IMR-90 (cell line): ENCODE measurements at regions not wholly inside any gene's neighbourhood (a gene's known extent, or its start where the extent isn't known, plus 50 kb on each side); places are given as distances from the start of the nearest gene placed in this dataset.

Experiments
- ATAC-seq: fragments of 200-7000 bp; cut with Tn5 transposase; 2 replicates; pipeline ENCODE4 v1.9.1; 2020; ENCODE audit warnings: low read depth, mild to moderate bottlenecking, moderate library complexity
- BruUV-seq: library from RNA; stranded (reverse); fragments of 400-500 nt; replicated peaks from 2 replicates; lab custom pipeline; 2021; lab: Mats Ljungman, UMichigan
- CTCF ChIA-PET: fragments of 300-600 bp; formaldehyde crosslinking; extraction: SDS; loops from one replicate; lab custom pipeline; 2021; ENCODE audit warnings: antibody characterized with exemption; lab: Yijun Ruan, JAX
- POLR2A ChIA-PET: fragments of 300-600 bp; sonication (Branson Sonifier 250); formaldehyde crosslinking; loops from one replicate; lab custom pipeline; 2022; ENCODE audit warnings: antibody characterized with exemption; ENCODE audit not compliant: unreplicated experiment; lab: Charles Lee
- DNase-seq: peaks from one replicate; pipeline ENCODE4 v3.0.0; 2013
- H2AFZ ChIP-seq: replicated peaks from 2 replicates; pipeline ENCODE3; 2013; ENCODE audit warnings: low read length, mild to moderate bottlenecking; ENCODE audit not compliant: poor library complexity
- H2AK5ac ChIP-seq: 2 replicates; pipeline ENCODE4 v1.6.1; 2013; ENCODE audit warnings: low read depth, low read length, inconsistent platforms
- H2AK9ac ChIP-seq: replicated peaks from 2 replicates; pipeline ENCODE3; 2013; ENCODE audit warnings: mild to moderate bottlenecking, low read depth, low read length, moderate library complexity; ENCODE audit not compliant: poor library complexity
- H2BK120ac ChIP-seq: 2 replicates; pipeline ENCODE4 v1.6.1; 2013; ENCODE audit warnings: low read depth, low read length, inconsistent platforms
- H2BK15ac ChIP-seq: 3 replicates; pipeline ENCODE4 v1.6.1; 2013; ENCODE audit warnings: low read depth, low read length, inconsistent platforms
- H2BK20ac ChIP-seq: 2 replicates; pipeline ENCODE4 v1.6.1; 2013; ENCODE audit warnings: low read depth, mild to moderate bottlenecking, inconsistent platforms, low read length, moderate library complexity
- H2BK5ac ChIP-seq: 2 replicates; pipeline ENCODE4 v1.6.1; 2013; ENCODE audit warnings: mild to moderate bottlenecking, low read depth, low read length, inconsistent platforms; ENCODE audit not compliant: poor library complexity, severe bottlenecking
- H3K14ac ChIP-seq: replicated peaks from 2 replicates; pipeline ENCODE4 v1.6.1; 2013; ENCODE audit warnings: low read depth, low read length, inconsistent platforms
- H3K18ac ChIP-seq: 2 replicates; pipeline ENCODE4 v1.6.1; 2013; ENCODE audit warnings: low read depth, low read length, control low read depth
- H3K23ac ChIP-seq: 2 replicates; pipeline ENCODE4 v1.6.1; 2013; ENCODE audit warnings: low read depth, low read length, inconsistent platforms
- H3K27ac ChIP-seq: 2 replicates; pipeline ENCODE4 v1.5.1; 2013; ENCODE audit warnings: mild to moderate bottlenecking, control low read depth, low read length; ENCODE audit not compliant: insufficient read depth
- H3K27me3 ChIP-seq: 2 replicates; pipeline ENCODE4 v1.6.1; 2013; ENCODE audit warnings: low read length; ENCODE audit not compliant: control insufficient read depth, insufficient read depth
- H3K36me3 ChIP-seq: 2 replicates; pipeline ENCODE4 v1.6.1; 2013; ENCODE audit warnings: low read length, mixed read lengths; ENCODE audit not compliant: control insufficient read depth, insufficient read depth
- H3K4ac ChIP-seq: 2 replicates; pipeline ENCODE4 v1.6.1; 2013; ENCODE audit warnings: low read depth, low read length, inconsistent platforms
- H3K4me1 ChIP-seq: 2 replicates; pipeline ENCODE4 v1.6.1; 2013; ENCODE audit warnings: low read length, mixed read lengths; ENCODE audit not compliant: control insufficient read depth, insufficient read depth
- H3K4me2 ChIP-seq: 2 replicates; pipeline ENCODE4 v1.6.1; 2013; ENCODE audit warnings: low read depth, mild to moderate bottlenecking, control low read depth, low read length, moderate library complexity
- H3K4me3 ChIP-seq: 2 replicates; pipeline ENCODE4 v1.5.1; 2013; ENCODE audit warnings: low read depth, mild to moderate bottlenecking, control low read depth, low read length, moderate library complexity; ENCODE audit not compliant: insufficient read depth
- H3K56ac ChIP-seq: 2 replicates; pipeline ENCODE4 v1.6.1; 2013; ENCODE audit warnings: low read length, inconsistent platforms; ENCODE audit not compliant: insufficient read depth; ENCODE audit errors: extremely low read depth
- H3K79me1 ChIP-seq, 2 experiments: 2 replicates each; pipeline ENCODE4 v1.6.1; 2013; ENCODE audit warnings: low read length in 2 of 2, inconsistent platforms in 1 of 2, low read depth in 1 of 2
- H3K9ac ChIP-seq: 2 replicates; pipeline ENCODE4 v1.6.1; 2013; ENCODE audit warnings: low read depth, low read length, control low read depth
- H3K9me1 ChIP-seq: 2 replicates; pipeline ENCODE4 v1.6.1; 2013; ENCODE audit warnings: low read length, inconsistent platforms; ENCODE audit not compliant: insufficient read depth
- H3K9me3 ChIP-seq: 2 replicates; pipeline ENCODE4 v1.6.1; 2013; ENCODE audit warnings: low read length; ENCODE audit not compliant: control insufficient read depth, insufficient read depth
- H4K20me1 ChIP-seq: 2 replicates; pipeline ENCODE4 v1.6.1; 2013; ENCODE audit warnings: low read length, inconsistent platforms; ENCODE audit not compliant: insufficient read depth
- H4K5ac ChIP-seq: 2 replicates; pipeline ENCODE4 v1.6.1; 2013; ENCODE audit warnings: mild to moderate bottlenecking, low read depth, low read length, control low read depth
- H4K8ac ChIP-seq, 2 experiments: 2 replicates each; pipeline ENCODE4 v1.6.1; 2013; ENCODE audit warnings: low read depth in 2 of 2, low read length in 2 of 2, control low read depth in 1 of 2, inconsistent platforms in 1 of 2
- H4K91ac ChIP-seq: 2 replicates; pipeline ENCODE4 v1.6.1; 2013; ENCODE audit warnings: low read depth, low read length, inconsistent platforms; ENCODE audit not compliant: insufficient read depth
- BHLHE40 ChIP-seq: fragments of 150-350 bp; IDR thresholded peaks from 2 replicates; pipeline ENCODE4 v1.6.1; 2016; ENCODE audit warnings: mild to moderate bottlenecking, low read depth, low read length
- CEBPB ChIP-seq: IDR thresholded peaks from 2 replicates; pipeline ENCODE4 v1.6.1; 2012; ENCODE audit warnings: low read depth, low read length, improper control_type of control experiment
- CHD1 ChIP-seq: IDR thresholded peaks from 2 replicates; pipeline ENCODE4 v1.6.1; 2012; ENCODE audit warnings: low read depth, low read length, improper control_type of control experiment
- CTCF ChIP-seq: conservative IDR thresholded peaks from 2 replicates; pipeline ENCODE4 v1.5.1; 2012; ENCODE audit warnings: mild to moderate bottlenecking, low read depth, low read length, improper control_type of control experiment
- ELK1 ChIP-seq: fragments of 150-350 bp; IDR thresholded peaks from 2 replicates; pipeline ENCODE4 v1.6.1; 2016; ENCODE audit warnings: low read depth, mild to moderate bottlenecking, low read length, moderate library complexity, borderline replicate concordance
- FOS ChIP-seq: fragments of 150-350 bp; IDR thresholded peaks from 2 replicates; pipeline ENCODE4 v1.6.1; 2016; ENCODE audit warnings: low read depth, low read length
- MAFK ChIP-seq: IDR thresholded peaks from 2 replicates; pipeline ENCODE4 v1.6.1; 2012; ENCODE audit warnings: low read depth, low read length, improper control_type of control experiment
- MAZ ChIP-seq: IDR thresholded peaks from 2 replicates; pipeline ENCODE4 v1.6.1; 2012; ENCODE audit warnings: low read depth, mild to moderate bottlenecking, low read length, improper control_type of control experiment, moderate library complexity, borderline replicate concordance
- MXI1 ChIP-seq: IDR thresholded peaks from 2 replicates; pipeline ENCODE4 v1.6.1; 2012; ENCODE audit warnings: low read depth, mild to moderate bottlenecking, low read length, moderate library complexity, borderline replicate concordance
- NFE2L2 ChIP-seq: fragments of 150-350 bp; IDR thresholded peaks from 2 replicates; pipeline ENCODE4 v1.6.1; 2016; ENCODE audit warnings: low read depth, mild to moderate bottlenecking, low read length
- POLR2A ChIP-seq: IDR thresholded peaks from 2 replicates; pipeline ENCODE4 v1.6.1; 2012; ENCODE audit warnings: mild to moderate bottlenecking, low read depth, low read length
- RAD21 ChIP-seq: IDR thresholded peaks from 2 replicates; pipeline ENCODE4 v1.6.1; 2012; ENCODE audit warnings: low read length, improper control_type of control experiment
- RCOR1 ChIP-seq: IDR thresholded peaks from 2 replicates; pipeline ENCODE4 v1.6.1; 2012; ENCODE audit warnings: mild to moderate bottlenecking, low read length, improper control_type of control experiment; ENCODE audit not compliant: insufficient replicate concordance
- RFX5 ChIP-seq: IDR thresholded peaks from 2 replicates; pipeline ENCODE4 v1.8.0; 2012; ENCODE audit warnings: low read depth, mild to moderate bottlenecking, low read length, moderate library complexity
- SMC3 ChIP-seq: fragments of 150-350 bp; IDR thresholded peaks from 2 replicates; pipeline ENCODE4 v1.6.1; 2016; ENCODE audit warnings: low read depth, mild to moderate bottlenecking, antibody characterized with exemption, low read length, moderate library complexity
- WGBS, 2 experiments: methylation state at CpG; one replicate each; pipeline versions ENCODE4 v1.1.5 to v1.1.7; 2013; ENCODE audit warnings: missing lambda C conversion rate in 2 of 2; ENCODE audit not compliant: insufficient read length in 1 of 2; ENCODE audit errors: extremely low coverage in 2 of 2; 5-methylcytosine and 5-hydroxymethylcytosine counted together
- dilution Hi-C: fragments of 300-500 bp; cut with HindIII; formaldehyde crosslinking; loops from one replicate; pipeline ENCODE4 v1.14.3; 2018; ENCODE audit warnings: low sequenced_read_pairs; ENCODE audit not compliant: unreplicated experiment
- in situ Hi-C: fragments of 300-500 bp; cut with MboI; formaldehyde crosslinking; loops from 3 replicates; pipeline ENCODE4 v1.14.3; 2019; ENCODE audit warnings: low sequenced_read_pairs, inconsistent platforms, mixed read lengths
- intact Hi-C: fragments of 100-400 bp; cut with micrococcal nuclease; formaldehyde crosslinking; loops from 2 replicates; pipeline ENCODE4 v1.10.0; 2022
- TF ChIP-seq, protein P1 (sequence below): fragments of 150-350 bp; IDR thresholded peaks from 2 replicates; pipeline ENCODE4 v1.6.1; 2017; ENCODE audit warnings: mild to moderate bottlenecking, antibody characterized with exemption, low read length, low read depth

DNA sequence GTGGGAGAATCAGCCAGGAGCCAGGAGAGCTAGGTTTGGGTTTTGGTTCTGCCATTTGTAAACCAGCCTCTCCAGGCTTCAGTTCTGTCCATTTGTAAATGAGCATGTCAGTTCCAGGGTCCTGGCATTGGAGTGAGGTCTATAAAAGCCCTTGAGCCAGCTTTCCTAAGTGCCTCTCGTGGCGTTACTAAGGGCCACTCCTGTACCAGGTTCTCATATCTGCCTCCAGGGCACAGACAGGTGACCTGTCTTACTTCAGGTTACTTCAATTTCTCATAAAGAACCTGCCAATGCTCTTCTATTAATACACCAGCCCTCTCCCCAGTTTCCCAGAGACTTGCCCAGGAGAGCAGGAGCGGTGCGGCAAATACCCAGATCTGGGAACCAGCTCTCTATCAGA is 101.9 kb downstream of the VEGFA start:
- TF ChIP-seq, protein P1, sequence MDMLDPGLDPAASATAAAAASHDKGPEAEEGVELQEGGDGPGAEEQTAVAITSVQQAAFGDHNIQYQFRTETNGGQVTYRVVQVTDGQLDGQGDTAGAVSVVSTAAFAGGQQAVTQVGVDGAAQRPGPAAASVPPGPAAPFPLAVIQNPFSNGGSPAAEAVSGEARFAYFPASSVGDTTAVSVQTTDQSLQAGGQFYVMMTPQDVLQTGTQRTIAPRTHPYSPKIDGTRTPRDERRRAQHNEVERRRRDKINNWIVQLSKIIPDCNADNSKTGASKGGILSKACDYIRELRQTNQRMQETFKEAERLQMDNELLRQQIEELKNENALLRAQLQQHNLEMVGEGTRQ: no peak
- no peak for TF ChIP-seq SMC3
- no peak for TF ChIP-seq BHLHE40
- TF ChIP-seq CEBPB: no peak
- TF ChIP-seq RCOR1: no peak
- TF ChIP-seq MAFK: no peak
- no peak for TF ChIP-seq MXI1
- TF ChIP-seq NFE2L2: no peak
- no peak for TF ChIP-seq RFX5
- no peak for TF ChIP-seq RAD21
- no peak for TF ChIP-seq POLR2A
- TF ChIP-seq FOS: no peak
- TF ChIP-seq MAZ: no peak
- no peak for TF ChIP-seq CHD1
- no peak for TF ChIP-seq CTCF
- TF ChIP-seq ELK1: no peak
- no peak overlapping the region for H3K4me3 ChIP-seq
- no peaks in the 10 kb centered on the region for H3K9me1 ChIP-seq
- H3K27me3 ChIP-seq: peaks cover 43% of the 10 kb centered on the region
- POLR2A ChIA-PET: no interaction called here
- no peak overlapping the region for H3K14ac ChIP-seq
- H3K9ac ChIP-seq: no peak overlapping the region
- H3K4ac ChIP-seq: no peak overlapping the region
- no peak overlapping the region for H4K8ac ChIP-seq
- H3K4me1 ChIP-seq: no peaks in the 10 kb centered on the region; the same call in 1 of the 2 replicates
- no peak overlapping the region for H4K91ac ChIP-seq
- 83% methylated on average over 2 of the region's 4 CpGs; no CpG with 5 or more reads in 1 of the 2 experiments for WGBS, 2 experiments
- no peak overlapping the region for H2AK9ac ChIP-seq
- no peak overlapping the region for H2BK15ac ChIP-seq
- no peaks in the 10 kb centered on the region for H3K79me1 ChIP-seq
- H3K23ac ChIP-seq: no peak overlapping the region
- intact Hi-C loops: no loop called here
- no peak overlapping the region for H2BK20ac ChIP-seq
- no peak overlapping the region for H2AFZ ChIP-seq
- H2BK5ac ChIP-seq: no peak overlapping the region
- H4K5ac ChIP-seq: no peak overlapping the region
- no peaks in the 10 kb centered on the region for H3K36me3 ChIP-seq
- no peak overlapping the region for H3K4me2 ChIP-seq
- no peaks in the 10 kb centered on the region for H3K9me3 ChIP-seq
- H3K27ac ChIP-seq: no peak overlapping the region
- DNase-seq: no peak
- H2BK120ac ChIP-seq: no peak overlapping the region
- no peaks in the 10 kb centered on the region for H4K20me1 ChIP-seq
- in situ Hi-C loops: no loop called here
- H3K56ac ChIP-seq: no peak overlapping the region
- no peak overlapping the region for H3K18ac ChIP-seq
- no TSS peak for BruUV-seq
- dilution Hi-C loops: no loop called here
- CTCF ChIA-PET: no interaction called here
- no peak overlapping the region for H2AK5ac ChIP-seq
- ATAC-seq: no peak
